Osteoblast (primary cell): ENCODE measurements at regions not wholly inside any gene's neighbourhood (a gene's known extent, or its start where the extent isn't known, plus 50 kb on each side); places are given as distances from the start of the nearest gene placed in this dataset.
"Not testable (repeated sequence)": the region's sequence is repeated elsewhere in the genome, so short reads cannot be mapped to it uniquely, and the experiment has no call there.

Experiments used
- DNase-seq: peaks from one replicate; pipeline ENCODE4 v3.0.0; 2011; ENCODE audit warnings: low spot score, mixed read lengths; ENCODE audit not compliant: insufficient read length; ENCODE audit errors: missing footprints
- H2AFZ ChIP-seq: 2 replicates; pipeline ENCODE4 v1.6.0; 2011; ENCODE audit warnings: mild to moderate bottlenecking, low read length
- H3K27ac ChIP-seq: 2 replicates; pipeline ENCODE4 v1.5.1; 2011; ENCODE audit warnings: mild to moderate bottlenecking, low read depth, low read length, moderate library complexity
- H3K27me3 ChIP-seq: 2 replicates; pipeline ENCODE4 v1.6.0; 2012; ENCODE audit warnings: mild to moderate bottlenecking, control low read depth, inconsistent platforms, low read length, moderate library complexity; ENCODE audit not compliant: insufficient read depth
- H3K36me3 ChIP-seq: 2 replicates; pipeline ENCODE4 v1.5.1; 2011; ENCODE audit warnings: mild to moderate bottlenecking, low read length, control low read depth, moderate library complexity; ENCODE audit not compliant: insufficient read depth
- H3K4me1 ChIP-seq: 2 replicates; pipeline ENCODE4 v1.5.1; 2011; ENCODE audit warnings: mild to moderate bottlenecking, low read length, control low read depth, moderate library complexity; ENCODE audit not compliant: insufficient read depth
- H3K4me2 ChIP-seq: 2 replicates; pipeline ENCODE4 v1.6.0; 2011; ENCODE audit warnings: mild to moderate bottlenecking, low read length; ENCODE audit not compliant: insufficient read depth
- H3K4me3 ChIP-seq: fragments of 200-600 bp; sonication (generic); 3 replicates; pipeline ENCODE4 v1.5.1; 2012; ENCODE audit warnings: mild to moderate bottlenecking, low read length, inconsistent platforms; ENCODE audit not compliant: insufficient read depth
- H3K79me2 ChIP-seq: 2 replicates; pipeline ENCODE4 v1.6.0; 2012; ENCODE audit warnings: mild to moderate bottlenecking, low read length, control low read depth, inconsistent platforms; ENCODE audit not compliant: insufficient read depth
- H3K9me3 ChIP-seq: 2 replicates; pipeline ENCODE4 v1.5.1; 2011; ENCODE audit warnings: low read depth, low read length, control low read depth
- H4K20me1 ChIP-seq: 2 replicates; pipeline ENCODE4 v1.6.0; 2012; ENCODE audit warnings: mild to moderate bottlenecking, low read length, control low read depth; ENCODE audit not compliant: insufficient read depth
- CTCF ChIP-seq: IDR thresholded peaks from 2 replicates; pipeline ENCODE4 v1.5.1; 2011; ENCODE audit warnings: mild to moderate bottlenecking, low read depth, low read length, moderate library complexity; ENCODE audit errors: extremely low read depth

- no peak overlapping the region for H3K27ac ChIP-seq
- no peak overlapping the region for H3K4me3 ChIP-seq
- H3K27me3 ChIP-seq = no peaks in the 10 kb centered on the region
- TF ChIP-seq CTCF = no peak
- DNase-seq = no peak
- no peaks in the 10 kb centered on the region for H3K79me2 ChIP-seq
- H4K20me1 ChIP-seq = no peaks in the 10 kb centered on the region
- H3K4me2 ChIP-seq = no peak overlapping the region
- no peaks in the 10 kb centered on the region for H3K4me1 ChIP-seq
- no peak overlapping the region for H2AFZ ChIP-seq
- no peaks in the 10 kb centered on the region for H3K9me3 ChIP-seq
- H3K36me3 ChIP-seq = no peaks in the 10 kb centered on the region
These were observed 639.4 kb downstream of the SLC16A7 start for GRCh38 chr12:60235261-60235660.

GRCh38 chr12:60236416-60236815 is 640.6 kb downstream of the SLC16A7 start:
- H4K20me1 ChIP-seq, H2AFZ ChIP-seq, H3K27ac ChIP-seq, H3K9me3 ChIP-seq, H3K79me2 ChIP-seq, DNase-seq, H3K36me3 ChIP-seq, H3K4me3 ChIP-seq, H3K4me1 ChIP-seq, H3K4me2 ChIP-seq, H3K27me3 ChIP-seq: not testable (repeated sequence)

GRCh38 chr12:60240891-60241290 is 645.1 kb downstream of the SLC16A7 start:
- Histone ChIP-seq H3K27ac (no peak overlapping the region), H3K36me3 (no peaks in the 10 kb centered on the region), H3K79me2 (no peaks in the 10 kb centered on the region), H3K9me3 (no peaks in the 10 kb centered on the region), H3K4me1 (no peaks in the 10 kb centered on the region), H2AFZ (no peak overlapping the region), H3K4me2 (no peak overlapping the region), H4K20me1 (no peaks in the 10 kb centered on the region), H3K4me3 (no peak overlapping the region), H3K27me3 (no peaks in the 10 kb centered on the region)
- no peak for DNase-seq
- TF ChIP-seq CTCF = no peak

GRCh38 chr12:60251091-60251490 is 655.3 kb downstream of the SLC16A7 start:
- Histone ChIP-seq H3K9me3 (no peaks in the 10 kb centered on the region), H3K4me3 (no peak overlapping the region), H3K79me2 (no peaks in the 10 kb centered on the region), H3K27ac (no peak overlapping the region), H3K4me1 (no peaks in the 10 kb centered on the region), H3K27me3 (no peaks in the 10 kb centered on the region), H2AFZ (no peak overlapping the region), H4K20me1 (no peaks in the 10 kb centered on the region), H3K4me2 (no peak overlapping the region), H3K36me3 (no peaks in the 10 kb centered on the region)
- no peak for TF ChIP-seq CTCF
- no peak for DNase-seq
